GM21786 (cell line): ENCODE measurements at regions not wholly inside any gene's neighbourhood (a gene's known extent, or its start where the extent isn't known, plus 50 kb on each side); places are given as distances from the start of the nearest gene placed in this dataset.

Source experiments
- ATAC-seq: cut with Tn5 transposase; IDR thresholded peaks from one replicate; pipeline ENCODE4 v1.9.1; 2021; ENCODE audit not compliant: unreplicated experiment

GRCh38 chr4:38582445-38582844 is 81.6 kb upstream of the KLF3 start:
- no peak for ATAC-seq

DNA sequence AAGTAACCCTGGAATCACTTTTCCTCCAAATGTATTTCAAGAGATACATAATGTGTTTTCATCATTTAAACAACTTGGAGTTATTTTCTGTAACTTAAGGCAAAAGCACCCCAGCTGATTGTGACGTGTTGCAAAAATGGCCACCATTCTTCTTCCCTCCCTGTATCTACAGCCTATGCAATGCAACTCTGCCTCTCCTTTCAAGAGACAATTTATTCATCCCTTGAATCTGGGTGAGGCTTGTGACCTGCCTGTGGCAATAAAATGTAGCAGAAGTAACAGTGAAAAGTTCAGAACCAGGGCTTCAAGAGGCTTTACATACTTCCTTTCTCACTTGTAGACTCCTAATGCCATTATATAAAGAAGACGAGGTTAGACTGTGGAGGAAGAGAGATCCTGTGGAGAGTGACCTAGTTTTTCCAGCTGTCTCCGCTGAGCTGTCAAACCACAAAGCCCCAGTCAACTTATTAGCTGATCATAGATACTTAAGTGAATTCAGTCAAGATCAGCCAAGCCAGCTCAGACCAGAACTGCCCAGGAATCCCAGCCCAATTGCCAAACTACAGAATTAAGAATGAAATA is 81.0 kb upstream of the KLF3 start:
- no peak for ATAC-seq

DNA sequence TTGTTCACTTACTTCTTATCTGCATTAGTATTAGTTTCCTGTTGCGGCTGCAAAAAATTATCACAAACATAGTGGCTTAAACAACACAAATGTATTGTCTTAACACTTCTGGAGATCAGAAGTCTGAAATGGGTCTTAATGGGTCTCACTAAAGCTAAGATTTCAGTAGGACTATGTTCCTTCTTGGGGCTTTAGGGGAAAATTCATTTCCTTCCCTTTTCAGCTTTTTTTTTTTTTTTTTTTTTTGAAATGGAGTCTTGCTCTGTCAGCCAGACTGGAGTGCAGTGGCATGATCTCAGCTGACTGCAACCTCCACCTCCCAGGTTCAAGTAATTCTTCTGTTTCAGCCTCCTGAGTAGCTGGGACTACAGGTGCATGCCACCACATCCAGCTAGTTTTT is 78.1 kb upstream of the KLF3 start:
- ATAC-seq = no peak

DNA sequence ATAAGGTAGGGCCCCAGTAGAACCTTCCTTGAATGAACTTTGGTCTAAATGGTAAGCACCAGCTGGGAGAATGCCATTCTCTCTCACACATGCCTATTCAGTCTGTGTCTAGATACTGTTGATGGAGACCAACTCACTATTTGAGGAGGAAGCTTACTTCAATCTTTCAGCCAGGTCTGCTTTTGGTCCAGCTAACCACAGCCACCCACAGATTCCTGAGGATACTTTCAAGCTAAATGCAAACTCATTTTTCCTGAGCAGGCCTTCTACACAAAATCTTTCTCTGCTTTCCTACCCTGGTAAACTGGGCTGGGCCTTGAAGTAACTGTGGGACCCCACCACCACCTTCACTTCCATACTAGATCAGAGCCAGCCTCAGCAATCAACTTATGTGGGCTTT is 76.9 kb upstream of the KLF3 start:
- ATAC-seq = no peak

GRCh38 chr4:38590046-38590445 is 74.0 kb upstream of the KLF3 start:
- ATAC-seq = no peak

DNA sequence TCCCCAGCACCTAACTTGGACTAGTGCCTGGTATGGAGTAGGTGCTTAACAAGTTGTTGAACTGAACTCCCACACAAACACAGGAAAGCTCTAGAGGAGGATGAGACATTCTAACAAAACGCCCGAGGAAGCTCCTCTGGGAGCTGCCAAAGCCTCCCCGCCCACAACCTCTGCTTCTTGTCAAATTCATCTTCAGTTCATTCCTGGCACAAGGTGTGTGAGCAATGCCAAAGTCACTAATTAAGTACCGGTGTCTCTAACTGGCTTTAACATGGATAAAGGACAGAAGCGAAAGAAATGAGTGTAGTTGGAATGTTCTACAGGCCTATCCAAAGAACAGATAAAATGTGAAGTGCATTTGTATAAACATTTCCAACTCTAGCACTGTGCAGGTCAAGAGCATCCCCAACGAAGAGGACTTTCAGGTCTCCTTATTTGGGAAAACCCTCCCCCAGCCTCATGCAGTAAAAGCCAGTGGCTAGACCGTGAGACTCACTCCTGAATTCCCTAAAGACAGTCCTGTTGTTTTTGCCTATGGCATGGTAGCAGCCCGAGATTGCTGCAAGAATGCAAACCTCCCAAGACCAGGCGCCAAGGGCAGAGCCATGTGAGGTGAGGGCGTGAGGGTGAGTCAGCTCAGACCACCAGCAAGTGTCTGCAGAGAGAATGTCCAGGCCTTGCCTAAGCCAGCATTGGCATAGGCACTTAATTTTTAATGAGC is 72.2 kb upstream of the KLF3 start:
- no peak for ATAC-seq

GRCh38 chr4:38598489-38598888 is 65.5 kb upstream of the KLF3 start:
- no peak for ATAC-seq

- no peak for ATAC-seq
Measured at GRCh38 chr4:38600575-38600974, 63.4 kb upstream of the KLF3 start.

- ATAC-seq = no peak
Measured at GRCh38 chr4:38601244-38601915, 62.6 kb upstream of the KLF3 start.

DNA sequence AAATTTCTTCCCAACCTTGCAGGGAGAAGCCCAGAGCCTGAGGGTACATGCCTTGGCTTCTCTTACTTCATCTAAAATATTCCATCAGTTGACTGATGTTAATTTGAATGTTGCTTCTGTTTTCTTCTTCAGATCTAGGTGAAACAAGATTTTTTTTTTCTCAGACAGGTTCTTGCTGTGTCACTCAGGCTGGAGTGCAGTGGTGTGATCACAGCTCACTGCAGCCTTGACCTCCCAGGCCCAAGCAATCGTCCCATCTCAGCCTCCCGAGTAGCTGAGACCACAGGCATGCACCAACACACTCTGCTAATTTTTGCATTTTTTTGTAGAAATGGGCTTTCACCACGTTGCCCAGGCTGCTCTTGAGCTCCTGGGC is 62.1 kb upstream of the KLF3 start:
- ATAC-seq = no peak

DNA sequence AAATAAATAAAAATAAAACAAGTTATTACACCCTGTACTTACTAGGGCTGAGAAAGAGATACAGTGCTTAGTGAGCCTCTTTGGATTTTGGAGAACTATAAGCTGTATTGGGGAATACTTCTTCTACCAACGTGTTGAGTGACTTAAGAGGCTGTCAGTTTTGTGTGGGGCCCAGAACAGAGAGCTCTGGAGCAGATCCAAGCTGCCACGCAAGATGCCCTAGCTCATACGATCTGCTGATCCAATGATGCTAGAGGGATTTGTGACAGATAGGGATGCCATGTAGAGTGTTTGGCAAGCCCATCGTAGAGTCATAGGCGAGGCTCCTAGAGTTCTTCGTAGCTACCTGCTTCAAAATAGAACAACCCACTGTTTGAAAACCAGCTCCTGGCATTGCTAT is 60.3 kb upstream of the KLF3 start:
- ATAC-seq = no peak

- no peak for ATAC-seq
Measured at GRCh38 chr4:38605181-38605752, 58.7 kb upstream of the KLF3 start.

DNA sequence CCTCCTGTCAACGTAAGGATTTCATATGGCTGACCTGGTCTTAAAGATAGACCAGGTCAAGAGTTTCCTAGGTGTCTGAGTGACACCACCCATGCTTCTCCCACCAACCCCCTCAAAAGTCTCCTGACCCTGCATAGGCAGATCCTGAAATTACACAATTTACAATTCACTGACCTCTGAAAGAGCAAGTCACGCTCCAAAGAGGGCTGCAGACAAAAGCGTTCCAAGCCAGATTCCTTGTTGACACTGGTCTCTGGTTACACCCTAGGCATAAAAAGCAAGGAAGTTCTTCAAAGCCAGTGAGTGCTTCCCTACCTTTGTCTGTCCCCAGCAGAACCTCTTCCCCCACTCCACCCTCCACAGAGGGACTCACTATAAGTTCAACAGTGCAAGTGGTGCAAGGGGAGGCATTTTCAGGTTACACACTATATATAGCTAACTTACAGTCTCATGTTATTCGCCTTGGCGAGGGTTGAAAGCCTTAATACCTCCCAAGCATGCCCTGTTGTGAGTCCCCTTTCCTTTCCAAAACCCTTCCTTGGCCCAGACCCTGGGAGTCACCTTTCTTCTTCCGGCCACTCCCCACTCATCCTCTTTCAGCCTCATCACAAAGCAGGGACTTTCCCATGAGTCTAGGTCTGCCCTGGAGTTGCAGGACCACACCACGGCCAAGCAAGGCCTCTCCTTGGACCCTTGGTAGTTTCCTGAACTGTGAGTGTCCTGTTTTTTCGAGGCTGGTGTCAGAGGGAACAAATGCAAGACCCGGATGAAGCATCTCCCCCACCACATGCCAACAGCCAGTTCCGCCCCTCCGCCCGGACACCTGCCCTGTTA is 58.0 kb upstream of the KLF3 start:
- ATAC-seq = no peak

GRCh38 chr4:38606587-38606905 is 57.5 kb upstream of the KLF3 start:
- ATAC-seq = no peak

DNA sequence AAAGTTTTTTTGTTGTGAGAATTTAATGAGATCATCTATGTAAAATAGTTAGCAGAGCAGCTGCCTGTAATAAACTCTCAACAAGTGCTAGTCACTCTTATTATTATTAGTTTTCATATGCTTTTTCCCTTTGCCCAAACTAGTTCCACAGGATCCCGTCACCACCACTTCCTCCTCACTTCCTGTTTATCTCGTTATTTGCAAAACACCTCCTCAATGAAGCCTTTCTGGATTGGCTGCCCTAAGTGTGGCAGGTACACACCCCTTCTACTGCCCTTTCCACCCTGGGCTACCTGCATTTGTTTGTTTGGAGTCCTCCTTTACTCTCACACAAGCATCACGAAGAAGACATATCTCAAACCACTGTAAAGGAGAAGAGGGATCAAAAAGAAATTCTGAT is 54.4 kb upstream of the KLF3 start:
- no peak for ATAC-seq

- no peak for ATAC-seq
Measured at GRCh38 chr4:38610521-38610920, 53.5 kb upstream of the KLF3 start.

DNA sequence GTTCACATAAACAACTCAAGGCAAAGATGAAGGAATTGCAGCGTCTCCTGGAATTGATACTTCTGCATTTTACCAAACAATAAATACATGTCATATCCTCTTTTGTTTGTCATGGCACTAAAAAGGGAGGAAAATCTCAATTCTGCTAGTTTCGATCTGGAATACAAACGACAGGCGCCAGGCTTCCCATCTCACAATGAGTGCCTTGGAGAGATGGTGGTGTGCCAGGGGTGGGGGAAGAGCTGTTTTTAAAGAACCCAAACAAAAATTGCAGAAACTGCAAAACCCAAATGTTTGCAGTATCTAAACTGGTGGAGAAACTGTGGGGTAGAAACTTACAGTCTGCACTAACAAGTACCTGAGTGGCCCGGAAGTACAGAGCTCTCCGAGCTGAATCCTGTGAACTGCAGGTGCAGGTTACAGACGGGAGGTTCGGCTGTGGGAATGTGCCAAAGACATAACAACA is 53.0 kb upstream of the KLF3 start:
- ATAC-seq = no peak

- no peak for ATAC-seq
Measured at GRCh38 chr4:38611676-38612075, 52.3 kb upstream of the KLF3 start.

DNA sequence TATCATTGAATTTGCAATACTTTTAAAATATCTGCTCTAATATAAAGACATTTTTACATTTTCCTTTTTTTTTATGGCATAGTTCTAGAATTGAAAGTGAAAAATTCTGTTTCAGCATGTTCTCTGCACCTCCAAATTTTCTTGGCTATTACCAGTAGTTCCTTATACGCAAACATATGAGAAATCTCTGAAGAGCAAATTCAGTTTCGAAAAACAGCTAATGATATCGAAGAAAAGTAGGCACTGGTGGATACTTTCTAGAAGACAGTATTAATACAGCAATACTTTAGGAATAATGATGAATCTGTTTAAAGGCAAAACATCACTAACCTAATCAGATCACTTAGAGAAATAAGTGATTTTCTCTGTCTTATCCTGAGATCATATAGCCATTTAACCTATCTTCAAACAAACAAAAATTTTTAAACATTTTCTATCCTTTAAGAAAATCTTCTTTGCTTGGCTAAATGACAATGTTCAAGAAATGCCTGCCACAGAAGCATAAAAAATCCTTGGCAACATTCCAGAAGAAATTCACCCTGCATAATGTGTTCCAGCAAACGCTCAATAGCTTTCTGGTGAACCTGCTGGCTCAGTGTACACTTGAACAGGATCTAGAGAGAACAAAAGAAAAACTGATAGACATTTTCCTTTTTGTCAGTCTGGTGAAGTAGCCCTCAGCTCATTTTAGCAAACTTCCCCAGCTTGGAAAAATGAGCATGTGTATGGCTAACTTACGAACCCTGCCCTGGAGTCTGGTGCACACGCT is 51.2 kb upstream of the KLF3 start:
- ATAC-seq = no peak
